Bronchial epithelial cell (primary cell): ENCODE measurements at regions not wholly inside any gene's neighbourhood (a gene's known extent, or its start where the extent isn't known, plus 50 kb on each side); places are given as distances from the start of the nearest gene placed in this dataset.
"Not testable (repeated sequence)": the region's sequence is repeated elsewhere in the genome, so short reads cannot be mapped to it uniquely, and the experiment has no call there.

ENCODE experiments used
- DNase-seq: peaks from one replicate; pipeline ENCODE4 v3.0.0-alpha.2; 2010; ENCODE audit warnings: low read depth
- FAIRE-seq: peaks from 2 replicates; lab custom pipeline; 2011; peaks lifted over from hg19 to GRCh38; lab: Jason Lieb, UNC
- H3K27me3 ChIP-seq: 2 replicates; pipeline ENCODE4 v1.5.1; 2011; ENCODE audit warnings: low read length; ENCODE audit not compliant: control insufficient read depth, insufficient read depth
- H3K36me3 ChIP-seq: 2 replicates; pipeline ENCODE4 v1.5.1; 2011; ENCODE audit warnings: low read length; ENCODE audit not compliant: control insufficient read depth, insufficient read depth
- H3K4me3 ChIP-seq: 2 replicates; pipeline ENCODE4 v1.5.1; 2011; ENCODE audit warnings: mild to moderate bottlenecking, low read depth, low read length, control low read depth
- CTCF ChIP-seq: IDR thresholded peaks from 2 replicates; pipeline ENCODE4 v1.5.1; 2011; ENCODE audit warnings: mild to moderate bottlenecking, moderate library complexity, low read length, control low read depth, inconsistent platforms; ENCODE audit not compliant: insufficient read depth, severe bottlenecking

GRCh38 chr5:143588933-143589662, 185.6 kb upstream of the NR3C1 start:
- FAIRE-seq: no peak

GRCh38 chr5:143588121-143588520, 184.6 kb upstream of the NR3C1 start:
- not testable (repeated sequence) for H3K36me3 ChIP-seq, FAIRE-seq, DNase-seq, H3K4me3 ChIP-seq, H3K27me3 ChIP-seq

More at GRCh38 chr5:143588933-143589662, 185.6 kb upstream of the NR3C1 start:
- H3K27me3 ChIP-seq: no peaks in the 10 kb centered on the region
- DNase-seq: no peak
- TF ChIP-seq CTCF: no peak
- H3K4me3 ChIP-seq: no peak overlapping the region
- H3K36me3 ChIP-seq: no peaks in the 10 kb centered on the region

GRCh38 chr5:143586781-143587362, 183.4 kb upstream of the NR3C1 start:
- no peaks in the 10 kb centered on the region for H3K27me3 ChIP-seq
- no peak for FAIRE-seq

GRCh38 chr5:143585970-143586369, 182.5 kb upstream of the NR3C1 start:
- no peak for FAIRE-seq
- no peaks in the 10 kb centered on the region for H3K36me3 ChIP-seq
- H3K27me3 ChIP-seq: no peaks in the 10 kb centered on the region
- TF ChIP-seq CTCF: no peak
- peak; percentile 76 for DNase-seq
- H3K4me3 ChIP-seq: no peak overlapping the region

More at GRCh38 chr5:143586781-143587362, 183.4 kb upstream of the NR3C1 start:
- Histone ChIP-seq H3K36me3 (no peaks in the 10 kb centered on the region), H3K4me3 (no peak overlapping the region)
- no peak for TF ChIP-seq CTCF
- no peak for DNase-seq

- TF ChIP-seq CTCF: no peak
- Histone ChIP-seq H3K27me3 (no peaks in the 10 kb centered on the region), H3K4me3 (no peak overlapping the region), H3K36me3 (no peaks in the 10 kb centered on the region)
- FAIRE-seq (no peak), DNase-seq (peak; percentile 79)
Measured at GRCh38 chr5:143583409-143583808, 179.9 kb upstream of the NR3C1 start.

GRCh38 chr5:143582869-143583268, 179.4 kb upstream of the NR3C1 start:
- H3K4me3 ChIP-seq: no peak overlapping the region
- no peaks in the 10 kb centered on the region for H3K36me3 ChIP-seq
- DNase-seq (peak; percentile 81), FAIRE-seq (no peak)
- no peaks in the 10 kb centered on the region for H3K27me3 ChIP-seq
- no peak for TF ChIP-seq CTCF
